HCT116 (cell line): ENCODE measurements at regions not wholly inside any gene's neighbourhood (a gene's known extent, or its start where the extent isn't known, plus 50 kb on each side); places are given as distances from the start of the nearest gene placed in this dataset.

Experiments
- ATAC-seq: fragments of 200-7000 bp; cut with Tn5 transposase; 2 replicates; pipeline ENCODE4 v1.9.1; 2020; ENCODE audit warnings: mild to moderate bottlenecking, moderate library complexity
- BruUV-seq: library from RNA; stranded (reverse); fragments of 400-500 nt; replicated peaks from 2 replicates; lab custom pipeline; 2021; lab: Mats Ljungman, UMichigan
- CTCF ChIA-PET: fragments of 300-600 bp; sonication (Branson Sonifier 250); formaldehyde crosslinking; loops from one replicate; lab custom pipeline; 2021; ENCODE audit warnings: antibody characterized with exemption; lab: Charles Lee
- POLR2A ChIA-PET: fragments of 300-600, 350-600 bp; sonication (Branson Sonifier 250); formaldehyde crosslinking; loops from one replicate; lab custom pipeline; 2021; ENCODE audit warnings: antibody characterized with exemption; lab: Charles Lee
- RAD21 ChIA-PET, 2 experiments: fragments of 300-600 bp; sonication (Branson Sonifier 250); formaldehyde crosslinking; loops; one replicate each; lab custom pipeline; 2023; ENCODE audit warnings: low total read pairs in 2 of 2; ENCODE audit not compliant: uncharacterized antibody in 2 of 2, unreplicated experiment in 2 of 2, low non-redundant PET in 1 of 2; lab: Charles Lee
- DNase-seq: peaks from one replicate; pipeline ENCODE4 v3.0.0-alpha.2; 2010; ENCODE audit warnings: low read depth, low spot score
- H2AFZ ChIP-seq: fragments of 200-600 bp; shearing (Covaris generic), sonication (generic); 2 replicates; pipeline ENCODE4 v1.6.1; 2017; ENCODE audit warnings: low read depth, mixed run types, mixed read lengths, antibody characterized with exemption, low read length; ENCODE audit not compliant: poor library complexity, severe bottlenecking
- H3K27ac ChIP-seq: 2 replicates; pipeline ENCODE4 v1.5.1; 2012; ENCODE audit warnings: low read depth, low read length
- H3K27me3 ChIP-seq: fragments of 200-600 bp; sonication (generic); 2 replicates; pipeline ENCODE4 v1.6.1; 2016; ENCODE audit warnings: mixed run types, low read length, mixed read lengths; ENCODE audit not compliant: insufficient read depth
- H3K36me3 ChIP-seq, 2 experiments: fragments of 200-500 bp in 1 of 2; fragments of 200-600 bp in 1 of 2; sonication (Bioruptor generic) in 1 of 2; sonication (generic) in 1 of 2; 2 replicates each; pipeline versions ENCODE4 v1.5.1 to v1.6.1; 2014 to 2016; ENCODE audit warnings: low read length in 2 of 2, inconsistent platforms in 1 of 2, mixed read lengths in 1 of 2, mixed run types in 1 of 2; ENCODE audit not compliant: insufficient read depth in 2 of 2, control insufficient read depth in 1 of 2
- H3K4me1 ChIP-seq, 2 experiments: fragments of 200-600 bp in 1 of 2; sonication (generic) in 1 of 2; 2 replicates each; pipeline versions ENCODE4 v1.5.1 to v1.6.1; 2012 to 2017; ENCODE audit warnings: low read length in 2 of 2, inconsistent platforms in 1 of 2, mild to moderate bottlenecking in 1 of 2, mixed read lengths in 1 of 2, mixed run types in 1 of 2, moderate library complexity in 1 of 2; ENCODE audit not compliant: insufficient read depth in 2 of 2, control insufficient read depth in 1 of 2
- H3K4me2 ChIP-seq: fragments of 200-600 bp; sonication (generic); 2 replicates; pipeline ENCODE4 v1.6.1; 2017; ENCODE audit warnings: mixed run types, low read length, mixed read lengths
- H3K4me3 ChIP-seq, 2 experiments: fragments of 200-600 bp in 1 of 2; sonication (generic) in 1 of 2; replicated peaks in 1 of 2; 2 replicates each; pipeline ENCODE4 v1.5.1; 2011 to 2016; ENCODE audit warnings: low read length in 2 of 2, control low read depth in 1 of 2, low read depth in 1 of 2, mild to moderate bottlenecking in 1 of 2, mixed read lengths in 1 of 2, mixed run types in 1 of 2
- H3K79me2 ChIP-seq: fragments of 200-600 bp; sonication (generic); 2 replicates; pipeline ENCODE4 v1.6.1; 2017; ENCODE audit warnings: mild to moderate bottlenecking, mixed run types, low read length, moderate library complexity, mixed read lengths; ENCODE audit not compliant: insufficient read depth
- H3K9ac ChIP-seq: fragments of 200-600 bp; sonication (generic); 2 replicates; pipeline ENCODE4 v1.6.1; 2016; ENCODE audit warnings: low read length, mixed read lengths
- H3K9me2 ChIP-seq: fragments of 200-600 bp; sonication (generic), shearing (Covaris generic); 2 replicates; pipeline ENCODE4 v1.6.1; 2017; ENCODE audit warnings: mixed run types, mild to moderate bottlenecking, moderate library complexity; ENCODE audit not compliant: insufficient read depth
- H3K9me3 ChIP-seq, 2 experiments: fragments of 200-500 bp in 1 of 2; fragments of 200-600 bp in 1 of 2; sonication (Bioruptor generic) in 1 of 2; sonication (generic) in 1 of 2; 2 replicates each; pipeline ENCODE4 v1.6.1; 2014 to 2017; ENCODE audit warnings: low read length in 2 of 2, mixed read lengths in 2 of 2, inconsistent platforms in 1 of 2, low read depth in 1 of 2, mild to moderate bottlenecking in 1 of 2, mixed run types in 1 of 2, moderate library complexity in 1 of 2; ENCODE audit not compliant: control insufficient read depth in 1 of 2, insufficient read depth in 1 of 2
- H4K20me1 ChIP-seq: fragments of 200-600 bp; sonication (generic), shearing (Covaris generic); 2 replicates; pipeline ENCODE4 v1.6.1; 2017; ENCODE audit warnings: mixed run types, mild to moderate bottlenecking, moderate library complexity; ENCODE audit not compliant: insufficient read depth
- ATF3 ChIP-seq: IDR thresholded peaks from 2 replicates; pipeline ENCODE4 v1.6.1; 2012
- CBX3 ChIP-seq: IDR thresholded peaks from 2 replicates; pipeline ENCODE4 v1.6.1; 2012; ENCODE audit warnings: low read depth
- CEBPB ChIP-seq: IDR thresholded peaks from 2 replicates; pipeline ENCODE4 v1.6.1; 2012; ENCODE audit warnings: low read depth
- CTCF ChIP-seq, 3 experiments: fragments of 200-600 bp in 1 of 3; sonication (generic) in 1 of 3; IDR thresholded peaks in 2 of 3; conservative IDR thresholded peaks in 1 of 3; 2 replicates each; pipeline ENCODE4 v1.5.1; 2012 to 2017; ENCODE audit warnings: low read depth in 2 of 3, low read length in 2 of 3, antibody characterized with exemption in 1 of 3, borderline replicate concordance in 1 of 3, control low read depth in 1 of 3, mild to moderate bottlenecking in 1 of 3, mixed read lengths in 1 of 3, mixed run types in 1 of 3, moderate library complexity in 1 of 3; ENCODE audit not compliant: insufficient read depth in 1 of 3
- EGR1 ChIP-seq: IDR thresholded peaks from 2 replicates; pipeline ENCODE4 v1.6.1; 2012; ENCODE audit warnings: low read depth
- EZH2phosphoT487 ChIP-seq: fragments of 200-600 bp; IDR thresholded peaks from 2 replicates; pipeline ENCODE4 v1.6.1; 2018; ENCODE audit warnings: antibody characterized with exemption, borderline replicate concordance
- FOSL1 ChIP-seq: IDR thresholded peaks from 2 replicates; pipeline ENCODE4 v1.6.1; 2012; ENCODE audit warnings: low read depth
- JUND ChIP-seq: IDR thresholded peaks from 2 replicates; pipeline ENCODE4 v1.6.1; 2012
- POLR2A ChIP-seq: IDR thresholded peaks from 2 replicates; pipeline ENCODE4 v1.7.0; 2011; ENCODE audit warnings: borderline replicate concordance; ENCODE audit not compliant: insufficient read depth, insufficient read length; ENCODE audit errors: extremely low read depth
- POLR2AphosphoS5 ChIP-seq: IDR thresholded peaks from 2 replicates; pipeline ENCODE4 v1.6.1; 2011; ENCODE audit warnings: mild to moderate bottlenecking, low read depth, low read length, moderate library complexity
- RAD21 ChIP-seq: IDR thresholded peaks from 2 replicates; pipeline ENCODE4 v1.6.1; 2012; ENCODE audit warnings: low read depth, mild to moderate bottlenecking
- REST ChIP-seq: IDR thresholded peaks from 2 replicates; pipeline ENCODE4 v1.6.1; 2012; ENCODE audit warnings: low read depth
- SIN3A ChIP-seq: IDR thresholded peaks from 2 replicates; pipeline ENCODE4 v1.6.1; 2012; ENCODE audit warnings: low read depth
- TCF7L2 ChIP-seq: IDR thresholded peaks from 2 replicates; pipeline ENCODE4 v1.7.0; 2011; ENCODE audit warnings: borderline replicate concordance, inconsistent platforms; ENCODE audit not compliant: insufficient read depth, insufficient read length; ENCODE audit errors: extremely low read depth
- YY1 ChIP-seq: IDR thresholded peaks from 2 replicates; pipeline ENCODE4 v1.6.1; 2011; ENCODE audit warnings: low read length, low read depth, moderate library complexity, mild to moderate bottlenecking; ENCODE audit not compliant: insufficient replicate concordance; ENCODE audit errors: extremely low read depth
- ZBTB33 ChIP-seq: IDR thresholded peaks from 2 replicates; pipeline ENCODE4 v1.6.1; 2011; ENCODE audit warnings: mild to moderate bottlenecking, low read length, moderate library complexity; ENCODE audit not compliant: insufficient replicate concordance; ENCODE audit errors: extremely low read depth
- ZFX ChIP-seq: fragments of 450-650 bp; IDR thresholded peaks from 2 replicates; pipeline ENCODE4 v1.6.1; 2017
- ZNF274 ChIP-seq: fragments of 200-500 bp; sonication (Bioruptor generic); IDR thresholded peaks from 2 replicates; pipeline ENCODE4 v1.6.1; 2014; ENCODE audit warnings: mild to moderate bottlenecking, low read depth, low read length, inconsistent platforms
- intact Hi-C: fragments of 100-400 bp; cut with micrococcal nuclease; formaldehyde crosslinking; loops from 2 replicates; pipeline ENCODE4 v1.10.0; 2022

- ChIA-PET POLR2A (no interaction called here), RAD21 (no interaction called here), CTCF (interaction anchor here (1.8 kb wide), 1 partner anchor 13 kb away, joined by 5 read pairs; no protein-coding TSS in a partner anchor)
- Histone ChIP-seq H3K79me2 (no peaks in the 10 kb centered on the region), H3K4me1 (no peaks in the 10 kb centered on the region), H4K20me1 (no peaks in the 10 kb centered on the region), H3K9me3 (no peaks in the 10 kb centered on the region), H3K27me3 (peaks cover 61% of the 10 kb centered on the region), H3K36me3 (no peaks in the 10 kb centered on the region), H2AFZ (no peak overlapping the region), H3K4me2 (no peak overlapping the region), H3K27ac (no peak overlapping the region), H3K9me2 (no peaks in the 10 kb centered on the region), H3K9ac (no peak overlapping the region), H3K4me3 (no peak overlapping the region)
- ATAC-seq (no peak), DNase-seq (no peak)
- TF ChIP-seq FOSL1 = no peak
- no peak for TF ChIP-seq POLR2AphosphoS5
- TF ChIP-seq REST = no peak
- no peak for TF ChIP-seq ATF3
- no peak for TF ChIP-seq ZFX
- no peak for TF ChIP-seq ZBTB33
- no peak for TF ChIP-seq CEBPB
- TF ChIP-seq CBX3 = no peak
- TF ChIP-seq POLR2A = no peak
- TF ChIP-seq EGR1 = no peak
- no peak for TF ChIP-seq CTCF (IDR thresholded peaks at IDR 0.05 in 2 of 3, conservative IDR thresholded peaks at IDR 0.05 in 1 of 3; ENCODE audit: borderline replicate concordance in 1 of 3, insufficient read depth in 1 of 3, low read depth in 2 of 3, low read length in 2 of 3)
- TF ChIP-seq RAD21 = no peak
- no peak for TF ChIP-seq SIN3A
- TF ChIP-seq YY1 = no peak
- TF ChIP-seq TCF7L2 = no peak
- TF ChIP-seq JUND = no peak
- TF ChIP-seq EZH2phosphoT487 = no peak
- TF ChIP-seq ZNF274 = no peak
- no TSS peak for BruUV-seq
- intact Hi-C loops = no loop called here
Measured at GRCh38 chr16:77570574-77570973, 135.7 kb upstream of the ADAMTS18 start.
